NB4 (cell line): ENCODE measurements at regions not wholly inside any gene's neighbourhood (a gene's known extent, or its start where the extent isn't known, plus 50 kb on each side); places are given as distances from the start of the nearest gene placed in this dataset.

Source experiments
- CTCF ChIP-seq: IDR thresholded peaks from one replicate; pipeline ENCODE4 v1.5.1; 2012; ENCODE audit warnings: low read depth, low read length
- MYC ChIP-seq: IDR thresholded peaks from 2 replicates; pipeline ENCODE4 v1.6.1; 2011; ENCODE audit warnings: low read depth, low read length
- POLR2A ChIP-seq: IDR thresholded peaks from 2 replicates; pipeline ENCODE4 v1.6.1; 2011; ENCODE audit warnings: mild to moderate bottlenecking; ENCODE audit not compliant: insufficient read length; ENCODE audit errors: extremely low read depth

- TF ChIP-seq CTCF (no peak), POLR2A (no peak), MYC (no peak)
Observed at GRCh38 chr13:73341748-73342147, 282.9 kb downstream of the KLF5 start.
